ENCODE measurements at regions not wholly inside any gene's neighbourhood (a gene's known extent, or its start where the extent isn't known, plus 50 kb on each side); places are given as distances from the start of the nearest gene placed in this dataset.

- H3K36me3 Mint-ChIP-seq (ENCODE audit: low read depth) = no peaks in the 10 kb centered on the region
- H3K9me3 Mint-ChIP-seq = no peaks in the 10 kb centered on the region
- H3K27ac Mint-ChIP-seq = peak overlapping the region; percentile 92
- no peaks in the 10 kb centered on the region for H3K27me3 Mint-ChIP-seq (ENCODE audit: insufficient read depth)
- peaks cover 94% of the 10 kb centered on the region for H3K4me1 Mint-ChIP-seq (ENCODE audit: low read depth)
- peak; percentile 88 for DNase-seq
- TF ChIP-seq CTCF (IDR thresholded peaks at IDR 0.05) = peak; percentile 90
- H3K4me3 Mint-ChIP-seq = peak overlapping the region; percentile 68
These were observed 164.5 kb downstream of the SLC38A4 start for GRCh38 chr12:46661110-46661845.

GRCh38 chr12:46660719-46661109 is 165.1 kb downstream of the SLC38A4 start:
- Mint-ChIP-seq H3K27me3 (ENCODE audit: insufficient read depth) (no peaks in the 10 kb centered on the region), H3K4me3 (peak overlapping the region; percentile 68), H3K27ac (peak overlapping the region; percentile 92), H3K9me3 (no peaks in the 10 kb centered on the region), H3K4me1 (ENCODE audit: low read depth) (peaks cover 88% of the 10 kb centered on the region), H3K36me3 (ENCODE audit: low read depth) (no peaks in the 10 kb centered on the region)
- DNase-seq = no peak
- no peak for TF ChIP-seq CTCF (IDR thresholded peaks at IDR 0.05)

- H3K4me3 Mint-ChIP-seq = peak overlapping the region; percentile 68; the same call in 1 of the 2 replicates
- H3K27me3 Mint-ChIP-seq (ENCODE audit: insufficient read depth) = no peaks in the 10 kb centered on the region
- H3K9me3 Mint-ChIP-seq = no peaks in the 10 kb centered on the region
- no peak for DNase-seq
- no peak for TF ChIP-seq CTCF (IDR thresholded peaks at IDR 0.05)
- H3K4me1 Mint-ChIP-seq (ENCODE audit: low read depth) = peaks cover 84% of the 10 kb centered on the region
- H3K27ac Mint-ChIP-seq = peak overlapping the region; percentile 92
- H3K36me3 Mint-ChIP-seq (ENCODE audit: low read depth) = no peaks in the 10 kb centered on the region
These were observed 165.5 kb downstream of the SLC38A4 start for GRCh38 chr12:46660276-46660675.

GRCh38 chr12:46659824-46660223 is 166.0 kb downstream of the SLC38A4 start:
- Mint-ChIP-seq H3K27ac (peak overlapping the region; percentile 92), H3K4me1 (ENCODE audit: low read depth) (peaks cover 80% of the 10 kb centered on the region), H3K4me3 (peak overlapping the region; percentile 68; the same call in 1 of the 2 replicates), H3K9me3 (no peaks in the 10 kb centered on the region), H3K36me3 (ENCODE audit: low read depth) (0 out of 2 replicates have a peak, but pooled peaks cover 4% of the 10 kb centered on the region), H3K27me3 (ENCODE audit: insufficient read depth) (no peaks in the 10 kb centered on the region)
- no peak for TF ChIP-seq CTCF (IDR thresholded peaks at IDR 0.05)
- no peak for DNase-seq

GRCh38 chr12:46659032-46659650 is 166.7 kb downstream of the SLC38A4 start:
- Mint-ChIP-seq H3K4me1 (ENCODE audit: low read depth) (peaks cover 73% of the 10 kb centered on the region), H3K36me3 (ENCODE audit: low read depth) (0 out of 2 replicates have a peak, but pooled peaks cover 9% of the 10 kb centered on the region), H3K27ac (peak overlapping the region; percentile 92), H3K4me3 (peak overlapping the region; percentile 77), H3K27me3 (ENCODE audit: insufficient read depth) (no peaks in the 10 kb centered on the region), H3K9me3 (no peaks in the 10 kb centered on the region)
- no peak for TF ChIP-seq CTCF (IDR thresholded peaks at IDR 0.05)
- DNase-seq = no peak

Measured in HFFc6 (cell line).